Glomerular endothelial cell (primary cell): ENCODE measurements at regions not wholly inside any gene's neighbourhood (a gene's known extent, or its start where the extent isn't known, plus 50 kb on each side); places are given as distances from the start of the nearest gene placed in this dataset.
"Not testable (repeated sequence)": the region's sequence is repeated elsewhere in the genome, so short reads cannot be mapped to it uniquely, and the experiment has no call there.

ENCODE experiments used
- DNase-seq: peaks from one replicate; pipeline ENCODE4 v3.0.0-alpha.2; 2011; ENCODE audit warnings: low read depth, low spot score; ENCODE audit errors: extremely low read depth

DNA sequence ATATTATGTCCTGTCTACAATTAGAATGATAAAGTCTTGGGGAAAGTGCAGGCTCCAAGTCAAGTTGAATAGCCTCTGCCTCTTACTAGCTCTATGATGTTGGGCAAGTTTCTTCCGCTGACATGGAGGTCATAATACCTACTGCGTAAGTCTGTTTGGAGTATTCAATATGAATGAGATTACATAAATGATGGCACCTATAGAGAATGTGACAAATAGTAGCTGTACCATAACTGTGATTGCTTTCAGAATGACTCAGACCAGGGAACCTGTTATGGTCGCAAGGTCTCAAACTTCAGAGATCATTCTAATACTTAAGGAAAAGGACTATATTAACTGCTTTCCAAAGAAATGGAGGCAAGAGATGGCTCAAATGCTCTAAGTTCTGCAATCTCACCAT lies 94.0 kb upstream of the ABCA1 start:
- DNase-seq = no peak

- DNase-seq = not testable (repeated sequence)
These were observed 94.6 kb upstream of the ABCA1 start for GRCh38 chr9:105022545-105022944.

GRCh38 chr9:105023788-105024187 lies 95.8 kb upstream of the ABCA1 start:
- DNase-seq = no peak

- no peak for DNase-seq
These were observed 96.6 kb upstream of the ABCA1 start for GRCh38 chr9:105024529-105024928.

DNA sequence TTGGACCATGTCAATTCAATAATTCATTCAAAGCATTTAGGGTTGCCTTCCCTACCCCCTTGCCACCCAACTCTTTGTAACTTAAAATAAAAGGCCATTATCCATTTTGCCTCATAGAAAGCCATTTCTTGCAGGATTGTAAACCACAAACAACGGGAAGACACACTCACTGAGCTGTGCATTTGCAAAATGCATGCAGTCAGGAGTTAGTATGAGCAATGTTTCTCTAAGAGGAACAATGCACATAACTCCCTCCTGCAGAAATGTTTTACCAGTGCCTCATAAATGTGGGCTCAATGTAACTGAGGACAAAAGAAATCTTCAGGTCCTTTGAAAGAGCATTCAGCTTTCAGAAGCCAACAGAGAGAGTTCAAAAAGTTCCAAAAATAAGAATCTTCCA lies 98.5 kb upstream of the ABCA1 start:
- no peak for DNase-seq

- no peak for DNase-seq
These were observed 99.1 kb upstream of the ABCA1 start for GRCh38 chr9:105027084-105027483.

GRCh38 chr9:105030285-105030684 lies 102.3 kb upstream of the ABCA1 start:
- no peak for DNase-seq

DNA sequence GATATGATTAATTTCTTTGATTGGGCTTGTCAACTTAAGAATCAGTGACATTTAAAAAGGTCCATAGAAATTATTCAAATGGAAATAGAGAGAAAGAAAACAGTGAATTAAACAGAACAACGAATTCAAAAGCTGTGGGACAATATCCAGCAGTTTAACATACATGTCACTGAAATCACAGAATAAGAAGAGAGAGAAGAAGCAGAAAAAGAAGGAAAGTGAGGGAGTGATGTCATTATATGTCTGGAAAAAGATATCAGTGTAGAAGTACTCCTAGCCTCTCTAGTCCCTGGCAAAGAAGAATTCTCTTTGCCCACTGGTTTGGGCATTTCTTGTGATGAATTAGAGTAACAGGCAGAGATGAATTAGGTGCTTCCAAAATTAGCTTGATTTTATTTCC lies 109.2 kb upstream of the ABCA1 start:
- no peak for DNase-seq

GRCh38 chr9:105038051-105038450 lies 110.1 kb upstream of the ABCA1 start:
- no peak for DNase-seq

DNA sequence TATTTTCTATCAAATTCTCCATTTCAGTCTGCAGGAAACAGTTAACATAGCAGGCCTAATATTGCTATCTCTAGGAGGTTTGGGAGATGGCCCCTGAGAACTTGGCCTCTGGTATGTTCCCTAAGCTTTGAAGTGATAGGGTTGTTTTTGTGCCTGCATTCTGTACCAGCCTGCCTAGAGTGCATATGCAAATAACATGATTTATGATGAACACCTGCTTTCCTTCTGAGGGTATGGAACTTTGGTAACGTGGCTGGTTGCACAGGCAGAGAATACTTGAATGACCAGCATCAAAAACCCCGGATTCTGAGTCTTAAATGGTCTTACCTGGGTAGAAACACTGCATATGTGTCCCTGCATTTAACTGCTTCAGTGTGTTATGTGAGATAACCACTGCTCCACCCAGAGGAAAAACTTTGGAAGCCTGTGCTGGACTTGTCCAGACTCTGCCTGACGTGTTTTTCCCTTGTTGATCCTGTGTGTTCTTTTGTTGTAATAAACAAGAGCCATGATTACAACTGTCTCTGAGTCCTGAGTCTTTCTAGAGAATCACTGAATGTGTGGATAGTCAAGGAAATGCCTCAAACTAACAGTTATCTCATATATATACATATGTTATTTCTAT lies 111.3 kb upstream of the ABCA1 start:
- DNase-seq = no peak

DNA sequence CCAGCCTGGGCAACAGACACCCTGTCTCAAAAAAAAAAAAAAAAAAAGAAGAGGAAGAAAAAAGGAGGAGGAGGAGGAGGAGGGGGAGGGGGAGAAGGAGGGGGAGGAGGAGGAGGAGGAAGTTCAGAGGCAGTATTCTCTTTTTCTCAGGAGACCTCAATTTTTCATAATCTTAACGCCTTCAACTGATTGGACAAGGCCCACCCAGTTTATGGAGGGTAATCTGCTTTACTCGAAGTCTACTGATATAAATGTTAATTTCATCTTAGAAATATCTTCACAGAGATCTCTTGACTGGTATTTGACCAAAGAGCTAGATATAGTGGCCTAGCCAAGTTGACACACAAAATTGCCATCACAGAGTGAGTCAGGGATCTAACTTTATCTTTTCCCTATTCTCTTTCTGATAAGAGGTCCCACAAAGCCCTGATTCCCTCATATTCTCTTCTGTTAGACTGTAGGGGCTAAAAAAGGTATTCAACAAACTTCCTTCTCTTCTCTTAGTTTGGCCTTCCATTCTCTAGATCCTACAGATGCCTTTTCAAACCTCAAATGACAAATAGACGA lies 115.5 kb upstream of the ABCA1 start:
- DNase-seq = no peak

DNA sequence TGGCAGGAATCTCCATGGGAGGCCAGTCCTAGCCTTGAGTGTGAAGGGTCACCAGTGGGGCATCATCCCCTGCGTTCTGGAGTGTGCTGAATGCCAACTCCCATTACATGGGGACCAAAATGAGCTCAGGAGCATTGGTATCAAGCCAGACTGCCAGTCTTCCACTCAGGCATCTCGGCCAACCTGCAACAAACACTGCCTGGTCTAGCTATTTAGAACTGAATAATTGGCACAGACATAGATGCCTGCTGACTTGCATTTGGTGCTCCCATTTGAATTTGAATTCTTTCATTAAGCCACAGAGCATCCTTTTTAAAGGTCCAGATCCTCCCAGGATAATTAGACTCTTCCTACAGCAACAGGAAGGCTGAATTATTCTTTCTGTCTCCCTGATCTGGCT lies 116.6 kb upstream of the ABCA1 start:
- DNase-seq = no peak

GRCh38 chr9:105046907-105047741 lies 119.2 kb upstream of the ABCA1 start:
- no peak for DNase-seq

GRCh38 chr9:105047742-105048041 lies 119.7 kb upstream of the ABCA1 start:
- DNase-seq = no peak

DNA sequence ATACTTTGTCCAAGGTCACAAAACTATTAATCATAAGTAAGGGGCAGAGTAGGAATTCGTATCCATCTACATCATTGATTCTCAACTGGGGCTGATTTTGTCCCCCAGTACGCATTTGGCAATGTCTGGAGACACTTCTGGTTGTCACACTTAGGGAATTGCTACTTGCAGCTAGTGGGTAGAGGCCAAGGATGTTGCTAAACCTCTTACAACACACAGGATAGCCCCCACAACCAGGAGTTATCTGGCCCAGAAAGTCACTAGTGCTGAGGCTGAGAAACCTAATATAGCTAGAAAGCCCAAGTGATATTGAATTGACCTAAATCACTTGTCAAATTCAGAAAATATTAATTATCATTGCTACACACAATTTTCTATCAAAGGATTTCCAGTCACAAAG lies 120.4 kb upstream of the ABCA1 start:
- DNase-seq = no peak

DNA sequence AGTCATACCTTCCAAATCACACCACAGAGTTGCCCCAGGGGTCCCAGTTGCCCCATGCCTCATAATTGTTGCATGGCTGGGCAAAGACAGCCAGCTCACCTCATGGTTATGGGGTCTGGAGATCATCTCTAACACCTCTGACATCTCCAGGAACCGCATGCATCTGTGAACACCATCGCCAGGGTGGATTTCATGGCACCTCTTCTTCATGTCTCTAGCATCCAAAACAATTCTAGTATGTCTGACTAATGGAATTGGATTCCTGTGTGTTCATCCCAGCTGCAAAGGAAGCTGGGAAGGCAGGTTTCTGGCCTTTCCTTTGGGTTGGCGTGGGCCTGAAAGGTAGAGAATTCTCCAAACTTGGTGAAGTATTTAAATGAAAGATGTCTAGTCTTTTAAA lies 122.3 kb upstream of the ABCA1 start:
- DNase-seq = no peak

- DNase-seq = no peak
These were observed 123.9 kb upstream of the ABCA1 start for GRCh38 chr9:105051897-105052296.

DNA sequence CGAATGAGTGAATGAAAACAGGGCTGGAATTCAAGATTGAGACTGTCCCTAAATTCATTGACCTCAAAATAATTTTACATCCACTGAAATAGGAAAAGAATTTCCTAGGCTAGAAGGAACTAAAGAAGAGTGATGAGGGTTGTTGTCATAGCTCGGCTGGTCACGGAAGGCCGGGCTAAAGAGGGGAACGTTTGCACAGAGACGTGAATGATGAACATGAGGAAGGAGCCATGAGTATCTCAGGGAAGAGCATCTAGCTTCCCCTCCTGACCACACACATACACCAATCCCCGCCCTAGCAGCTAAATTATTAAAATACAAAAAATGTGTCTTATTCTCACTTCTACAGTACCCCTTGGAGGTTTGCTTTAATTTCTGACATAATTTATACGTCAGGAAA lies 124.4 kb upstream of the ABCA1 start:
- no peak for DNase-seq

DNA sequence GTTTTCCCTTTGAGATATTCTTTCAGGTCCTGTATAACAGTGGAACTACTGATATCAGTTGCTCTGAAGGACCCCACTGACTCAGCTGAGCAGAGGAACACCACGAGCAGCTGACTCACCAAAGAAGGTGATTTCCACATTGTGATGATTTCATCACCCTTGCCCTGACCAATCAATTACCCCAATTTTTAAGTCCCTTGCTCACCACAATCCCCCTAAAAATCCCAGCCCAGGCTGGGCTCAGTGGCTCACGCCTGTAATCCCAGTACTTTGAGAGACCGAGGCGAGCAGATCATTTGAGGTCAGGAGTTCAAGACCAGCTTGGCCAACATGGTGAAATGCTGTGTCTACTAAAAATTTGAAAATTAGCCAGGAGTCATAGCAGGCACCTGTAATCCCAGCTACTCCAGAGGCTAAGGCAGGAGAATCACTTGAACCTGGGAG lies 125.3 kb upstream of the ABCA1 start:
- DNase-seq = no peak

DNA sequence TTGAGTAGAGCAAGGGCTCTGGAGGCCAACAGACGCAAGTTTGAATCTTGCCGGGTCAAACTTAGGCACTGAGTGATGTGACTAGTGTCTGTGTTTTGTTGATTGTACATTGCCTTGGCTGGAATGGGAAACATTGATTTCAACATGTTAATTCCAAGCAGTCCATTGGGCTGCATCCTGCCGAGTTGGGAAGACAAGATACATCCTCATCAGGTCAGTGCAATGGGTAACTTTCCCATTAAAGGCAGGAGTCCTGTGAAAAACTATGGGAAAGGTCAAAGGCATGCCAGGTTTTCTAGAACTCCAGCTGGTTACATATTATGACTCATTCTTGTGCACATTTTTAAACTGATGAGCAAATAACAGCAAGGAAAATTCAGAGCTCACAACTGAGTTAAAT lies 126.5 kb upstream of the ABCA1 start:
- no peak for DNase-seq

GRCh38 chr9:105055917-105056316 lies 128.0 kb upstream of the ABCA1 start:
- no peak for DNase-seq

DNA sequence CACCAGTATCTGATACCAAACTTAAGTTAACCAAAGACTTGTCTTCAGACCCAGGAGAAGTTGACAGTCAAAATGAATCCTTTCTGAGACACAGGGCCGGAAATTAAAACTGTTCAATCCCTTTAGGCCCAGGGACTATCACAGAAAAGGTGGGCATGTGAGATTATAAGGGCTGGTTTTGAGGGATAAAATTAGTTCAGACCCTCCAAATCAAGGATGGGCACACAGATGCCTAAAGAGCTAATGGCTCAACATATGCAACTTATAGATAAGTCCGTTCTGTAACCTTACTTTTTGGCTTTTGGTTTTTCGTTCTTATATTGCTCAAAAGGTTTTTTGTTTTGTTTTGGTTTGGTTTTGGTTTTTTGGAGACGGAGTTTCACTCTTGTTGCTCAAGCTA lies 129.6 kb upstream of the ABCA1 start:
- no peak for DNase-seq
